ENCODE measurements at regions not wholly inside any gene's neighbourhood (a gene's known extent, or its start where the extent isn't known, plus 50 kb on each side); places are given as distances from the start of the nearest gene placed in this dataset.

DNA sequence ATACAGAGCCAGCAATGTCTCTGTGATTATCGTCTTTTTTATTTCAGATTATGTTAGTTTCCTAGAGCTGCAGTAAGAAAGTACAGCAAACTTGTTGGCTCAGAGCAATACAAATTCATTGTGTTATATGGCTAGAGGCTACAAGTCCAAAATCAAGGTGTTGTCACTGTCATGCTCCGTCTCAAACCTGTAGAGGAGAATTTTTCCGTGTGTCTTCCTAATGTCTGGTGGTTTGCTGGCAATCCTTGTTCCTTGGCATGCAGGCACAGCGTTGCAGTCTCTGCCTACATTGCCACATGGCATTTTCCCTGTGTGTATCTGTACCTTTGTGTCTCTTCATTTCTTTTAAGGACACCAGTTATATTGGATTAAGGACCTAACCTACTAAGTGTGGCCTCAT is 244.4 kb downstream of the LRRIQ3 start:
- Mint-ChIP-seq H3K36me3 (ENCODE audit: low read depth) (no peaks in the 10 kb centered on the region), H3K27ac (no peak overlapping the region), H3K9me3 (no peaks in the 10 kb centered on the region), H3K27me3 (ENCODE audit: insufficient read depth, low read depth, poor library complexity) (peaks cover 5% of the 10 kb centered on the region), H3K4me1 (peaks cover 9% of the 10 kb centered on the region), H3K4me3 (no peak overlapping the region)
- no peak for ATAC-seq
- Histone ChIP-seq H3K4me3 (no peak overlapping the region), H3K27me3 (ENCODE audit: insufficient read depth) (no peaks in the 10 kb centered on the region), H3K9me2 (ENCODE audit: insufficient read depth) (no peaks in the 10 kb centered on the region; the same call in 1 of the 2 replicates), H3K4me1 (ENCODE audit: insufficient read depth) (peaks cover 4% of the 10 kb centered on the region; the same call in 1 of the 2 replicates), H2AFZ (no peak overlapping the region), H3K4me2 (no peak overlapping the region), H3F3A (replicated peaks; ENCODE audit: low read depth) (no peaks in the 10 kb centered on the region), H3K27ac (ENCODE audit: low read depth) (no peak overlapping the region), H4K20me1 (replicated peaks; ENCODE audit: insufficient read depth) (no peaks in the 10 kb centered on the region), H3K36me3 (ENCODE audit: insufficient read depth) (no peaks in the 10 kb centered on the region), H3K79me2 (replicated peaks; ENCODE audit: insufficient read depth) (no peaks in the 10 kb centered on the region)
- DNase-seq (ENCODE audit: low spot score): no peak
- TF ChIP-seq, protein P1, sequence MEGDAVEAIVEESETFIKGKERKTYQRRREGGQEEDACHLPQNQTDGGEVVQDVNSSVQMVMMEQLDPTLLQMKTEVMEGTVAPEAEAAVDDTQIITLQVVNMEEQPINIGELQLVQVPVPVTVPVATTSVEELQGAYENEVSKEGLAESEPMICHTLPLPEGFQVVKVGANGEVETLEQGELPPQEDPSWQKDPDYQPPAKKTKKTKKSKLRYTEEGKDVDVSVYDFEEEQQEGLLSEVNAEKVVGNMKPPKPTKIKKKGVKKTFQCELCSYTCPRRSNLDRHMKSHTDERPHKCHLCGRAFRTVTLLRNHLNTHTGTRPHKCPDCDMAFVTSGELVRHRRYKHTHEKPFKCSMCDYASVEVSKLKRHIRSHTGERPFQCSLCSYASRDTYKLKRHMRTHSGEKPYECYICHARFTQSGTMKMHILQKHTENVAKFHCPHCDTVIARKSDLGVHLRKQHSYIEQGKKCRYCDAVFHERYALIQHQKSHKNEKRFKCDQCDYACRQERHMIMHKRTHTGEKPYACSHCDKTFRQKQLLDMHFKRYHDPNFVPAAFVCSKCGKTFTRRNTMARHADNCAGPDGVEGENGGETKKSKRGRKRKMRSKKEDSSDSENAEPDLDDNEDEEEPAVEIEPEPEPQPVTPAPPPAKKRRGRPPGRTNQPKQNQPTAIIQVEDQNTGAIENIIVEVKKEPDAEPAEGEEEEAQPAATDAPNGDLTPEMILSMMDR (conservative IDR thresholded peaks at IDR 0.05; ENCODE audit: low read depth in 2 of 2): no peak
- TF ChIP-seq, protein P2, sequence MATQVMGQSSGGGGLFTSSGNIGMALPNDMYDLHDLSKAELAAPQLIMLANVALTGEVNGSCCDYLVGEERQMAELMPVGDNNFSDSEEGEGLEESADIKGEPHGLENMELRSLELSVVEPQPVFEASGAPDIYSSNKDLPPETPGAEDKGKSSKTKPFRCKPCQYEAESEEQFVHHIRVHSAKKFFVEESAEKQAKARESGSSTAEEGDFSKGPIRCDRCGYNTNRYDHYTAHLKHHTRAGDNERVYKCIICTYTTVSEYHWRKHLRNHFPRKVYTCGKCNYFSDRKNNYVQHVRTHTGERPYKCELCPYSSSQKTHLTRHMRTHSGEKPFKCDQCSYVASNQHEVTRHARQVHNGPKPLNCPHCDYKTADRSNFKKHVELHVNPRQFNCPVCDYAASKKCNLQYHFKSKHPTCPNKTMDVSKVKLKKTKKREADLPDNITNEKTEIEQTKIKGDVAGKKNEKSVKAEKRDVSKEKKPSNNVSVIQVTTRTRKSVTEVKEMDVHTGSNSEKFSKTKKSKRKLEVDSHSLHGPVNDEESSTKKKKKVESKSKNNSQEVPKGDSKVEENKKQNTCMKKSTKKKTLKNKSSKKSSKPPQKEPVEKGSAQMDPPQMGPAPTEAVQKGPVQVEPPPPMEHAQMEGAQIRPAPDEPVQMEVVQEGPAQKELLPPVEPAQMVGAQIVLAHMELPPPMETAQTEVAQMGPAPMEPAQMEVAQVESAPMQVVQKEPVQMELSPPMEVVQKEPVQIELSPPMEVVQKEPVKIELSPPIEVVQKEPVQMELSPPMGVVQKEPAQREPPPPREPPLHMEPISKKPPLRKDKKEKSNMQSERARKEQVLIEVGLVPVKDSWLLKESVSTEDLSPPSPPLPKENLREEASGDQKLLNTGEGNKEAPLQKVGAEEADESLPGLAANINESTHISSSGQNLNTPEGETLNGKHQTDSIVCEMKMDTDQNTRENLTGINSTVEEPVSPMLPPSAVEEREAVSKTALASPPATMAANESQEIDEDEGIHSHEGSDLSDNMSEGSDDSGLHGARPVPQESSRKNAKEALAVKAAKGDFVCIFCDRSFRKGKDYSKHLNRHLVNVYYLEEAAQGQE (IDR thresholded peaks at IDR 0.05; ENCODE audit: unreplicated experiment): no peak
- TF ChIP-seq ZNF331 (CRISPR knock-in tag; IDR thresholded peaks at IDR 0.05; ENCODE audit: low read depth) (no peak), ZNF114 (CRISPR knock-in tag; IDR thresholded peaks at IDR 0.05) (no peak), CREB1 (CRISPR knock-in tag; IDR thresholded peaks at IDR 0.05; ENCODE audit: low read depth) (no peak), JUNB (IDR thresholded peaks at IDR 0.05; ENCODE audit: unreplicated experiment) (no peak), STAT1 (IDR thresholded peaks at IDR 0.05; ENCODE audit: unreplicated experiment) (no peak)
- TF ChIP-seq, protein P3, sequence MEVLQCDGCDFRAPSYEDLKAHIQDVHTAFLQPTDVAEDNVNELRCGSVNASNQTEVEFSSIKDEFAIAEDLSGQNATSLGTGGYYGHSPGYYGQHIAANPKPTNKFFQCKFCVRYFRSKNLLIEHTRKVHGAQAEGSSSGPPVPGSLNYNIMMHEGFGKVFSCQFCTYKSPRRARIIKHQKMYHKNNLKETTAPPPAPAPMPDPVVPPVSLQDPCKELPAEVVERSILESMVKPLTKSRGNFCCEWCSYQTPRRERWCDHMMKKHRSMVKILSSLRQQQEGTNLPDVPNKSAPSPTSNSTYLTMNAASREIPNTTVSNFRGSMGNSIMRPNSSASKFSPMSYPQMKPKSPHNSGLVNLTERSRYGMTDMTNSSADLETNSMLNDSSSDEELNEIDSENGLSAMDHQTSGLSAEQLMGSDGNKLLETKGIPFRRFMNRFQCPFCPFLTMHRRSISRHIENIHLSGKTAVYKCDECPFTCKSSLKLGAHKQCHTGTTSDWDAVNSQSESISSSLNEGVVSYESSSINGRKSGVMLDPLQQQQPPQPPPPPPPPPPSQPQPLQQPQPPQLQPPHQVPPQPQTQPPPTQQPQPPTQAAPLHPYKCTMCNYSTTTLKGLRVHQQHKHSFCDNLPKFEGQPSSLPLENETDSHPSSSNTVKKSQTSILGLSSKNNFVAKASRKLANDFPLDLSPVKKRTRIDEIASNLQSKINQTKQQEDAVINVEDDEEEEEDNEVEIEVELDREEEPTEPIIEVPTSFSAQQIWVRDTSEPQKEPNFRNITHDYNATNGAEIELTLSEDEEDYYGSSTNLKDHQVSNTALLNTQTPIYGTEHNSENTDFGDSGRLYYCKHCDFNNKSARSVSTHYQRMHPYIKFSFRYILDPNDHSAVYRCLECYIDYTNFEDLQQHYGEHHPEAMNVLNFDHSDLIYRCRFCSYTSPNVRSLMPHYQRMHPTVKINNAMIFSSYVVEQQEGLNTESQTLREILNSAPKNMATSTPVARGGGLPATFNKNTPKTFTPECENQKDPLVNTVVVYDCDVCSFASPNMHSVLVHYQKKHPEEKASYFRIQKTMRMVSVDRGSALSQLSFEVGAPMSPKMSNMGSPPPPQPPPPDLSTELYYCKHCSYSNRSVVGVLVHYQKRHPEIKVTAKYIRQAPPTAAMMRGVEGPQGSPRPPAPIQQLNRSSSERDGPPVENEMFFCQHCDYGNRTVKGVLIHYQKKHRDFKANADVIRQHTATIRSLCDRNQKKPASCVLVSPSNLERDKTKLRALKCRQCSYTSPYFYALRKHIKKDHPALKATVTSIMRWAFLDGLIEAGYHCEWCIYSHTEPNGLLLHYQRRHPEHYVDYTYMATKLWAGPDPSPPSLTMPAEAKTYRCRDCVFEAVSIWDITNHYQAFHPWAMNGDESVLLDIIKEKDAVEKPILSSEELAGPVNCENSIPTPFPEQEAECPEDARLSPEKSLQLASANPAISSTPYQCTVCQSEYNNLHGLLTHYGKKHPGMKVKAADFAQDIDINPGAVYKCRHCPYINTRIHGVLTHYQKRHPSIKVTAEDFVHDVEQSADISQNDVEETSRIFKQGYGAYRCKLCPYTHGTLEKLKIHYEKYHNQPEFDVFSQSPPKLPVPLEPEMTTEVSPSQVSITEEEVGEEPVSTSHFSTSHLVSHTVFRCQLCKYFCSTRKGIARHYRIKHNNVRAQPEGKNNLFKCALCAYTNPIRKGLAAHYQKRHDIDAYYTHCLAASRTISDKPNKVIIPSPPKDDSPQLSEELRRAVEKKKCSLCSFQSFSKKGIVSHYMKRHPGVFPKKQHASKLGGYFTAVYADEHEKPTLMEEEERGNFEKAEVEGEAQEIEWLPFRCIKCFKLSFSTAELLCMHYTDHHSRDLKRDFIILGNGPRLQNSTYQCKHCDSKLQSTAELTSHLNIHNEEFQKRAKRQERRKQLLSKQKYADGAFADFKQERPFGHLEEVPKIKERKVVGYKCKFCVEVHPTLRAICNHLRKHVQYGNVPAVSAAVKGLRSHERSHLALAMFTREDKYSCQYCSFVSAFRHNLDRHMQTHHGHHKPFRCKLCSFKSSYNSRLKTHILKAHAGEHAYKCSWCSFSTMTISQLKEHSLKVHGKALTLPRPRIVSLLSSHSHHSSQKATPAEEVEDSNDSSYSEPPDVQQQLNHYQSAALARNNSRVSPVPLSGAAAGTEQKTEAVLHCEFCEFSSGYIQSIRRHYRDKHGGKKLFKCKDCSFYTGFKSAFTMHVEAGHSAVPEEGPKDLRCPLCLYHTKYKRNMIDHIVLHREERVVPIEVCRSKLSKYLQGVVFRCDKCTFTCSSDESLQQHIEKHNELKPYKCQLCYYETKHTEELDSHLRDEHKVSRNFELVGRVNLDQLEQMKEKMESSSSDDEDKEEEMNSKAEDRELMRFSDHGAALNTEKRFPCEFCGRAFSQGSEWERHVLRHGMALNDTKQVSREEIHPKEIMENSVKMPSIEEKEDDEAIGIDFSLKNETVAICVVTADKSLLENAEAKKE (CRISPR knock-in tag; IDR thresholded peaks at IDR 0.05): no peak
- TF ChIP-seq, protein P4, sequence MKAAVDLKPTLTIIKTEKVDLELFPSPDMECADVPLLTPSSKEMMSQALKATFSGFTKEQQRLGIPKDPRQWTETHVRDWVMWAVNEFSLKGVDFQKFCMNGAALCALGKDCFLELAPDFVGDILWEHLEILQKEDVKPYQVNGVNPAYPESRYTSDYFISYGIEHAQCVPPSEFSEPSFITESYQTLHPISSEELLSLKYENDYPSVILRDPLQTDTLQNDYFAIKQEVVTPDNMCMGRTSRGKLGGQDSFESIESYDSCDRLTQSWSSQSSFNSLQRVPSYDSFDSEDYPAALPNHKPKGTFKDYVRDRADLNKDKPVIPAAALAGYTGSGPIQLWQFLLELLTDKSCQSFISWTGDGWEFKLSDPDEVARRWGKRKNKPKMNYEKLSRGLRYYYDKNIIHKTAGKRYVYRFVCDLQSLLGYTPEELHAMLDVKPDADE (IDR thresholded peaks at IDR 0.05): no peak

Measured in GM23338 (cell line).